GM18520 (cell line): ENCODE measurements at regions not wholly inside any gene's neighbourhood (a gene's known extent, or its start where the extent isn't known, plus 50 kb on each side); places are given as distances from the start of the nearest gene placed in this dataset.
A peak's percentile ranks its signal among the peaks of the same experiment; 100 is the strongest.
"Not testable (repeated sequence)": the region's sequence is repeated elsewhere in the genome, so short reads cannot be mapped to it uniquely, and the experiment has no call there.

Experiments
- ATAC-seq: cut with Tn5 transposase; IDR thresholded peaks from one replicate; pipeline ENCODE4 v1.9.1; 2021; ENCODE audit not compliant: unreplicated experiment

DNA sequence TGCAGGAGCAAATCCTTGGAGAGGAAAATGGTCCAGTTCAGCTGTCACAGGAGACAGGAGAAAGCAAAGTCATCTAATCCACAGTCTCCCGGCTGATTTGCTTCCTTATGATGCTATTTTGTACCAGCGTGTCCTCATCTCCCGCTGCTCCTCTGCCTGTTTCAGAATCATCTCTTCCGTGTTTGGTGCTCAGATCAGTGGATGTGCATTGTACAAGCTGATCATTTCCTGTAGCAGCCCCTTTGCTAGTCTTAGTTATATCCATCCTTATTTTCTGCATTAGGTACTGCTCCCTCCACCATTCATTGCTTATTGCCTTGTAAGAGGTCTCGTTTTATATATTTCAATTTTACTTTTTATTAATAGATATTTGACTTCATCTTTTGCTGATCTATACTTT, 219.9 kb upstream of the PRSS58 start:
- not testable (repeated sequence) for ATAC-seq

DNA sequence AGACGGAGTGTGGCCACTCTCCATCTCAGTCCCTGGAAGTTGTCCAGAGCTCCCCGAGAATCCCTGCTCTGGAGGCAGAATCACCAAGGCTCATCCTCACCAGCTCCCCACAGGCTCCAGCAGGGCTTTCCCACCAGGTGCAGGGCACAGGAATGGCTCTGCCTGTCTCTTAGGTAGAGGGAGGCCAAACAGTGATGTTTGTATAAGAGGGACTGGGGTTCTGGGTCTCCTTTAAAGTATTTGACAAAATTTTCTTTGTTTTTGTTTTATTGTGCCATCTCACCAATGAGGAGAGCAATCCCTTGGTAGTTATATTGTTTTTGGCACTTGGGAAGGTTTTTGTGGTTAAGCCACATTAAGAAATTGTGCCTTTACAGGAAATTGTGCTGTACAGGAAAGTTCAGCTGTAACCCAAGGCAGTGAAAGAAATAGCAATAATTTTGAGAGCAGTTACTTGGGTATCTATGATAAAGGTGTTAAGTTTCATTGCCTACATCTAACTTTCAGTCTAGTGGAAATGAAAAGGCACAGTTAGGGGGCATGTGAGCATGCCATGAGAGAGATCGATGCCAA, 219.3 kb upstream of the PRSS58 start:
- ATAC-seq: no peak

DNA sequence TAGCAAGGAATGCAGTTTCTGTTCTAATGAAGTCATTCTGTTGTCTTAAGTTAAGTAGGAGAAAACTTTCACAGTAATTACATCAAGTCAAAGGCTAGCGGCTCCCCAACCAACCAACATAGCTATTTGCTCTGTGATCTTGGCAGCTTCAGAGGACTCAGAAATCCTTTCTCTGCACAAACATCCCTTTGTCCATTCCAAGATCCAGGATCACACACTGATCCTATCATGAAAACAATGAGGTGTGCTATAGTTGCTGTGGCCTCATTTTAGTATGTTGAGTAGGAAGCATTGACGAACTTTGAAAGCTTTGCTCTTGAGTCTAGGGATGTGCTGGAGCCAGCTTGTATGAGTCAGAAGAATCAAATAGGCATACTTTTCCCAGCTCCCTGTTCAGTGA, 218.2 kb upstream of the PRSS58 start:
- no peak for ATAC-seq

DNA sequence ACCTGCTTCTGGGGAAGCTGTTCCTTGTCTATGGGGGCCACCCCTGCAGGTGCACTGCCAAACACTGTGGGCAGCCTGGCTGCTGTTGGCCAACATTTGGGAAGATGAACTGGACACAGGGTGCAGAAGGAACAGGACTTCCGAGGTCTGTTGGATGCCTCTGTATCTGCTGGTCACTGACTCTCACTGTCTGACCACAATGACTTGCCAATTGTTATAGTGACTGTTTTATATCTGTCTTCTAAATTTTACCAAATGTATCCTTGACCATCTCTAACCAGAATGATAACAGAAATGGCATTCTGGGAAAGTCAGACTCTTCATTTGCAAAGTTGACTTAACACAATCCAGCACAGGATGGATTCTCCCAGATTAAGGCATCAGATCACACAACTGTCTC, 214.0 kb upstream of the PRSS58 start:
- no peak for ATAC-seq

DNA sequence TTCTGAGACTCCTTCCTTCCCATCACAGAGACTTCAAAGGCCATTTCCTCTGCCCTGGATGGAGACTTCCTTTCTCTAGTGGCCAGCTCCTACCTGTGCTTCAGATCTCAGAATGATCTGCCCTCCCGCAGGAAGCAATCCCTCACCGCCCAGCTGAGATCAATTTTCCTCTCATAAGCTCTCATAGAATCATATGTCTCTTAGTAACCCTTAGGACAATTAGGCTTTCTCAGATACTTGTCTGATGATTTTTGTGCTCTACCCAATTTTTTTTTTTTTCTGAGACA, 212.6 kb upstream of the PRSS58 start:
- no peak for ATAC-seq

DNA sequence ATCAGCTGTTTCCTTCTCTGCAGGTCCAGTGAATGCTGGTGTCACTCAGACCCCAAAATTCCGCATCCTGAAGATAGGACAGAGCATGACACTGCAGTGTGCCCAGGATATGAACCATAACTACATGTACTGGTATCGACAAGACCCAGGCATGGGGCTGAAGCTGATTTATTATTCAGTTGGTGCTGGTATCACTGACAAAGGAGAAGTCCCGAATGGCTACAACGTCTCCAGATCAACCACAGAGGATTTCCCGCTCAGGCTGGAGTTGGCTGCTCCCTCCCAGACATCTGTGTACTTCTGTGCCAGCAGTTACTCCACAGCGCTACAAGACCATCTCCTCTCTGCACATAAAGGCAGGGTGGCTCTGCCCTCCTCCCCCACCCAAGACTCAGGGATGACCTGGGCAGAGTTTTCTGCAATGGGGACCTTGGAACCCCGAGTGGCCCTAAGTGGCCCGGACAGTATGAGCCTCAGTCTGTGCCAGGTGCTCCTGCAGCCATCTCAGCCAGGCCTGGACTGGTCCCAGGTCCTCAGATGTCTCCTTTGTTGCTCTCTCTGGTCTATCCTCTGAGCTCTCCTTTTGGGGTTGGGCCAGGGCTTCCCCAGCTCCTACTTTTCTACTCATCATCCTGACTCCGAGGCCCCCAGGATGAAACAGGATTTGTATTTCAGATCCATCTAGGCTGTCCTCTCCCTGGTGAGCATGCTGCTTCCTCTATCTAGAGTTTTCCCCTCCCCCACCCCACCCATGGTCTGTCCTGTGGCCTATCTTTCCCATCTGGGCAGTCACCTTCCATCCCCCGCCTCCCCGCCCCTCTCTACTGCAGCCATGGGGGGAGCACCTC, 212.1 kb upstream of the PRSS58 start:
- ATAC-seq: no peak

DNA sequence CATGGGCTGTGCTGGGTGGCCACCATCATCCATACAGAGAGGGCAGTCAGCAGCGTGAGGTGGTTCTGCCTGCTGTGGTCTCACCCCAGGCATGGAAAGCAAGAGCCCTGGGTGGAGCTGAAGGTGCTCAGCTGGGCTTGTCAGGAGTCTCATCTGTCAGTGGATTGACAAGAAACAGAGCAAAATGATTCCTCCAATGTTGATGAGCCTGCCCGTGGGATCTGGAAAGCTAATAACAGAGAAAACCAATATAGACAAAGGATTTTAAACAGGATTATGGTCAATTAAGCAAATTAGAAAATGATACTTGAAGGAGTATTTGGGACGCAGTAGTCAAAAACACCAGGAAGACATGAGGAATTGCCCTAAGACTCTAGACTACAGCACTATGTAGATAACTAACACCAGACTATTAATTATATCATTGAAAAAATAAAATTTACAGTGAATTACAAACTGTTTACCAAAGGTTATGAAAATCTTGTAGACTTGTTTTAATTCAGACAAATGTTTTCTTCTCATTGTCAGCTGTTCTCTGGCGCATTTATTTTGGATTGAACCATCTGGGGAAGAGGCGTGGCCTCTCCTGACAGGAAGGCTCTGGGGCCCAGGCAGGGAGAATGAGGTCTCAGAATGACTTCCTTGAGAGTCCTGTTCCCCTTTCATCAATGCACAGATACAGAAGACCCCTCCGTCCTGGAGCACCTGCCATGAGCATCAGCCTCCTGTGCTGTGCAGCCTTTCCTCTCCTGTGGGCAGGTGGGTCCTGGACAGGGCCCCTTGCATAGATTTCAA, 211.2 kb upstream of the PRSS58 start:
- ATAC-seq: no peak

DNA sequence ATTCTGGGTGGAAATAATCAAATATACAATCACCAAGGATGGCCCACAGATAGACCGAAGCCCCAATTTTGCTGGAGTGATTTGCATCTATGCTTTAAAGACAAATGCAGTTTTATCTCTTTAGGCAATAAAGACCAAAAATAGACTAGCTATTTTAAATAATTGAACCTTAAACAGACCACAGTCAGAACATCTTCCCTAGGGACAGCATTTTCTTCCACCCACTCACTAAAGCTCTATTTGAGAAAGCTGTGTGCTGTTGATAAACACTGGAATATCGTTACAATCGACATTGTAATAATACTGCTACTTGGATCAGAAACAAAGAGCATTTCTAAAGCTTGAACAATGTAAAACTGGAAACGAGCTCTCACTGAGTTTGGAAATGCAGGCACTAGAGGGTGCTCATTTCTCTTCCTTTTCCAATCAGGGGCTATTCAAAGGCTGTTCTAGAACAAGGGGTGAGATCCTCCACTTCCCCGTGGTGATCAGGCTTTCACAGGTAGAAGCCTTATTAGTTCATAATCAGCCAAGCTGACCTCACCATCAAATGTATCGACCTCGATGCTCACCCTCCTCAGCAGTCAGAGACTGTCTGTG, 209.3 kb upstream of the PRSS58 start:
- not testable (repeated sequence) for ATAC-seq

DNA sequence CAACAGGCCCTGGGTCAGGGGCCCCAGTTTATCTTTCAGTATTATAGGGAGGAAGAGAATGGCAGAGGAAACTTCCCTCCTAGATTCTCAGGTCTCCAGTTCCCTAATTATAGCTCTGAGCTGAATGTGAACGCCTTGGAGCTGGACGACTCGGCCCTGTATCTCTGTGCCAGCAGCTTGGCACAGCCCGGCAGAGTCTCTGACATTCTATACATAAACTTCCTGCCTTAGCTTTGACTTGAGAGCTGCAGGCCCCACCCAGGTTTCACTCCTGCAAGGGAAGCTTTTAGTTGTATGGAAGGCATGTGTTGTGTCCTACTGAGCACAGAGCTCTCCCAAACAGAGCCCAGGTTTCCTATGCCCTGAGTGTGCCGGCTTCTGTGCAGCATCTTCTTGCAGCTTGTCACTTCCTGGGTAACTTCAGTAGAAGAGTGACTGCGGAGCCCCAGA, 205.6 kb upstream of the PRSS58 start:
- ATAC-seq: no peak

DNA sequence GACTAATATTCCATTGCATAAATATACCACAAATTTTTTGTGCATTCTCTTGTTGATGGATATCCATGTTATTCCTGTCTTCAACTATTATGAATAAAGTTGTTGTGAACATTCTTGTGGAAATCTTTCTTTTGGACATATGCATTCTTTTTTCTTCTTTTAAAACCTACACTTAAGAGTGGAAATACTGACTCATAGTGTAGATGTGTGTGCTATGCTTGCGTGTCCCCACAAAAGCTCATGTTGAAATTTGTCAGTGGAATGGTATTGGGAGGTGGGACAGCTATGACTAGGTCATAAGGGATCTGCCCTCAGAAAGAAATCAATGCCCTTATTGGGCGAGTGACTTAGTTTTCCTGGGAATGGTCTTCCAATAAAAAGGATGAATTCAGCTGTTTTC, 203.6 kb upstream of the PRSS58 start:
- no peak for ATAC-seq

DNA sequence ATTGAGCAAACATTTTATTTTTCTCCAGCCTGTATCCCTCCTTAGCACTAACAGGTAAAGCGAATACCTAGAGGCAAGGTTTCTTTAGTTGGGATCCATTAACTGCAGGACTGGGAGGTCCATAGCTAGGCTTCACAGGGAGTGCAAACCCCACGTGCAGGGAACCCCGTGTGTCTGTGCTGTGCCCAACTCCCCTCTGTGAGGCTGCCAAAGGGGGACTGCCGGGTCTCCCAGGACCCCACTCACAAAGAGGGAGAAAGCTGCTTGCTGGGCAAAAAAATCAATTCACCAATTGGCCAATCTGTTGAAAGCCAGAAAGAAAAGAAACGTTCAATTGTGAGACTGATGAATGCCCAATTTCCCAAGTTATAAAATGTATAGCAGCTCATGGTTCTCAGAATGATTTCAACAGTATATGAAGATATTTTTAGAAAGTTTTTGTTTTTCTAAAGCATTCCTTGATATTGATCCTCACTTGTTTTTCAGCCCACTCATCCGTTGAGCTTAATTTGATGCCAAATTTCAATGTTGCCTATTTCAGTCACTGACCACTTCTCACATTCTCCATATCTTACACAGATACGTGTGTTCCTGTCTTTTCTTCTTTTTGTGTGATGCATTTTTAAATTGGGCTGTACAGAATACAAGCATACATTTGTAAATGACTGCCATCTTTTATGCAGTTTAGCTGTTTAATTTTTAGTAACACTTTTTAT, 202.7 kb upstream of the PRSS58 start:
- no peak for ATAC-seq

DNA sequence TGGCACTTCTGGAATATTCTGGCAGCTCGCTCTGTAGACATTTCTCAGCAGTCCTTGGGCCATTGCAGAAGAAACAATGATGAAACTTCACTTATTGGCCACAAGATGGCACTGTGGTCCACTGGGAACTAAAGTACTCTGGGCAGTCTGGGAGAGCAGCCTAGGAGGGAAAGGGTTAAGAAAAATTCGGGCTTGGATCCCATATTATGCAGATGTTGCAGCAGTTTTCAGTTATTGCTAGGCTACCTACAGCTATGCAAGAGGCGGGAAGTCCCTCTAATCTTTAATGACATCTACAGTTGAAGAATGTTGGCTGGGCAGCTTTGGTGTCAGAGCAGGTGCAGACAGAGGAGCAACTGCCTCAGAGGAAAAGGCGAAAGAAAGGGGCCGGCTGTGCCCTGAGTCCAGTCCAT, 201.7 kb upstream of the PRSS58 start:
- peak; percentile 66 for ATAC-seq

DNA sequence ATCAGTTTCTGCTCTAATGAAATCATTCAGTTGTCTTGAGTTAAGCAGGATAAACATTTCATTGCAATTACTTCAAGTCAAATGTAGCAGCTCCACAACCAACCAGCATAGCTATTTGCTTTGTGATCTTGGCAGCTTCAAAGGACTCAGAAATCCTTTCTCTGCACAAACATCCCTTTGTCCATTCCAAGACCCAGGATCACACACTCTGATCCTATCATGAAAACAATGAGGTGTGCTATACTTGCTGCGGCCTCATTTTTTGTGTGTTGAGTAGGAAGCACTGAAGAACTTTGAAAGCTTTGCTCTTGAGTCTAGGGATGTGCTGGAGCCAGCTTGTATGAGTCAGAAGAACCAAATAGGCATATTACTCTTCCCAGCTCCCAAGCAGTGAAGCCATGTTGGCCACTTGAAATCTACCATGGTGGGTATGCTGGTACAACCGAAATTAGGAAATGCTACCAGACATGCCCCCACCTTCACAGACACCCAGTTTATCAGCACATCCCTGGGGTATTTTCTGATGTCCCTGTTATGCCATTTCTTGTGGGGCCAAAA, 199.4 kb upstream of the PRSS58 start:
- no peak for ATAC-seq

DNA sequence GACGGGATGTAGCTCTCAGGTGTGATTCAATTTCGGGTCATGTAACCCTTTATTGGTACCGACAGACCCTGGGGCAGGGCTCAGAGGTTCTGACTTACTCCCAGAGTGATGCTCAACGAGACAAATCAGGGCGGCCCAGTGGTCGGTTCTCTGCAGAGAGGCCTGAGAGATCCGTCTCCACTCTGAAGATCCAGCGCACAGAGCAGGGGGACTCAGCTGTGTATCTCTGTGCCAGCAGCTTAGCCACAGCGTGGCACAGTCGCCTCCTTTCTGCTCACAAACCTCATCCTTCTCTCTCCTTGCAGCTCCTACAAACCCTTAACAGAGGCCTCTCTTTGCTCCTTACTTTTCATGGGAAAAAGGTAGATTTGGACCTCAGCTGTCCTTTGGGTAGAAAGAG, 197.5 kb upstream of the PRSS58 start:
- ATAC-seq: no peak

DNA sequence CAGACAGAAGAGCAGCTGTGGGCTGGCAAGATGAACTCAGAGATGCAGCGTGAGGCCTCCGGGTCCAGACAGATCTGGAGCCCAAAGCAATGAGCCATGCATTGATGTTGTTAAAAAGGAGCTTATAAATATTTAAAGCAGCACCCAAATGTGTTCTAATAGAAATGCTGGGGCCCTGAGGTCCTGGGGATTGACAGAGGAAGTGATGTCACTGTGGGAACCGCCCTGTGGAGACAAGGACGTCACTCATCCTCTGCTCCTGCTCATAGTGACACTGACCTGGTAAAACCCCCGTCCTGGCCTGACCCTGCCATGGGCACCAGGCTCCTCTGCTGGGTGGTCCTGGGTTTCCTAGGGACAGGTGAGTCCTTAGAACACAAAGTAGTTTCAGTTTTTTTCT, 197.0 kb upstream of the PRSS58 start:
- no peak for ATAC-seq

DNA sequence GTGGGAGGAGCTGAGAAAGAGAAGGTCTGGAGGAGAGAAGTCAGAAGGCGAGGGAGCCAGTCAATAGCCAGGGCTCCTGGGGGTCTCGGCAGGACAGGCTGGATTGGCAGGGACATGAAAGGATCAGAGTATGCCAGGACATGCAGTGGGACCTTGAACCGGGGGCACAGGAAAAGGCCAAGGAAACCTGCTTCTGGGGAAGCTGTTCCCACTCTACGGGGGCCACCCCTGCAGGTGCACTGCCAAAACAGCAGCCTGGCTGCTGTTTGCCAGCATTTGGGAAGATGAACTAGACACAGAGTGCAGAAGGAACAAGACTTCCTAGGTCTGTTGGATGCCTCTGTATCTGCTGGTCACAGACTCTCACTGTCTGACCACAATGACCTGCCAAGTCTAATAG, 194.9 kb upstream of the PRSS58 start:
- ATAC-seq: no peak

DNA sequence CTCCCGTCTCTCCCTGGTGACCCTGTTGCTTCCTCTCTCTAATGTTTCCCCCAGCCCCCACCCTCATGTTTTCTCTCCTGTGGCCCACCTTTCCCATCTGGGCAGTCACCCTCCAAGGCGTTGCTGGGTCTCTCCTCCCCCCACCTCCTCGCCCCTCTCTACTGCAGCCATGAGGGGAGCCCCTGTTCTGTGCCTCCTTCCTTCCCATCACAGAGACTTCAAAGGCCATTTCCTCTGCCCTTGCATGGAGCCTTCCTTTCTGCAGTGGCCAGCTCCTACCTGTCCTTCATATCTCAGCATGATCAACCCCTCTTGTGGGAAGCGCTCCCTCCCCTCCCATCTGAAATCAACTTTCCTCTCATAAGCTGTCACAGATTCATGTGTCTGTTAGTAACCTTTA, 194.0 kb upstream of the PRSS58 start:
- ATAC-seq: no peak

DNA sequence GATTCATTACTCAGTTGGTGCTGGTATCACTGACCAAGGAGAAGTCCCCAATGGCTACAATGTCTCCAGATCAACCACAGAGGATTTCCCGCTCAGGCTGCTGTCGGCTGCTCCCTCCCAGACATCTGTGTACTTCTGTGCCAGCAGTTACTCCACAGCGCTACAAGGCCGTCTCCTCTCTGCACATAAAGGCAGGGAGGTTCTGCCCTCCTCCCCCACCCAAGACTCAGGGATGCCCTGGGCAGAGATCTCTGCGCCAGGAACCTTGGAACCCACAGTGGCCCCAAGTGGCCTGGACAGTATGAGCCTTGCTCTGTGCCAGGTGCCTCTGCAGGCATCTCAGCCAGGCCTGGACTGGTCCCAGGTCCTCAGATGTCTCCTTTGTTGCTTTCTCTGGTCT, 193.4 kb upstream of the PRSS58 start:
- no peak for ATAC-seq

DNA sequence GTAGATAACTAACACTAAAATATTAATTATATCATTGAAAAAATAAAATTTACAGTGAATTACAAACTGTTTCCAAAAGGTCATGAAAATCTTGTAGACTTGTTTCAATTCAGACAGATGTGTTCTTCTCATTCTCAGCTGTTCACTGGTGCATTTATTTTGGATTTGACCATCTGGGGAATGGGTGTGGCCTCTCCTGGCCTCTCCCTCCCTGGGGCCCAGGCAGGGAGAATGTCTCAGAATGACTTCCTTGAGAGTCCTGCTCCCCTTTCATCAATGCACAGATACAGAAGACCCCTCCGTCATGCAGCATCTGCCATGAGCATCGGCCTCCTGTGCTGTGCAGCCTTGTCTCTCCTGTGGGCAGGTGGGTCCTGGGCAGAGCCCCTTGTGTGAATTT, 192.8 kb upstream of the PRSS58 start:
- ATAC-seq: no peak

DNA sequence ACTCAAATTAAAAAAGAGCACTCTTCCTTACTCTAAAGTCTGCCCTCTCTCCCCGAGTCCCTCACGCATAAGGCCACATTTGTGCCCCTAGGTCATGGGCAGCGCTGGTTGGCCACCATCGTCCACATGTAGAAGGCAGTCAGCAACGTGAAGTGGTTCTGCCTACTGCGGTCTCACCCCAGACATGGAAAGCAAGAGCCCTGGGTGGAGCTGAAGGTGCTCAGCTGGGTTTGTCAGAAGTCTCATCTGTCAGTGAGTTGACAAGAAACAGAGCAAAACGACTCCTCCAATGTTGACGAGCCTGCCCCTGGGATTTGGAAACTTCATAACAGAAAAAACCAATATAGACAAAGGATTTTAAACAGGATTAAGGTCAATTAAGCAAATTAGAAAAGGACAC, 192.3 kb upstream of the PRSS58 start:
- ATAC-seq: no peak

DNA sequence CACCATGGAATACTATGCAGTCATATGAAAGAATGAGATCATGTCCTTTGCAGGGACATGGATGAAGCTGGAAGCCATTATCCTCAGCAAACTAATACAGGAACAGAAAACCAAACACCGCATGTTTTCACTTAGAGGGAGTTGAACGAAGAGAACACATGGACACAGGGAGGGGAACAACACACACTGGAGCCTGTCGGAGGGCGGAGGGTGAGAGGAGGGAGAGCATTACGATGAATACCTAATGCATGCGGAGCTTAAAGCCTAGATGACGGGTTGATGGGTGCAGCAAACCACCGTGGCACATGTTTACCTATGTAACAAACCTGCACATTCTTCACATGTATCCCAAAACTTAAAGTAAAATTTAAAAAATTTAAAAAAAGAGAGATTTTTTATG, 191.0 kb upstream of the PRSS58 start:
- not testable (repeated sequence) for ATAC-seq
